ENCODE measurements at regions not wholly inside any gene's neighbourhood (a gene's known extent, or its start where the extent isn't known, plus 50 kb on each side); places are given as distances from the start of the nearest gene placed in this dataset.
"Not testable (repeated sequence)": the region's sequence is repeated elsewhere in the genome, so short reads cannot be mapped to it uniquely, and the experiment has no call there.

- ATAC-seq: no peak
Observed at GRCh38 chr2:32874931-32875330, 71.8 kb upstream of the LTBP1 start.

GRCh38 chr2:32877587-32878510 is 68.9 kb upstream of the LTBP1 start:
- ATAC-seq: no peak

GRCh38 chr2:32879943-32880342 is 66.8 kb upstream of the LTBP1 start:
- ATAC-seq: not testable (repeated sequence)

- peak; percentile 39 for ATAC-seq
Observed at GRCh38 chr2:32882816-32883810, 63.6 kb upstream of the LTBP1 start.

- no peak for ATAC-seq
Observed at GRCh38 chr2:32884346-32884745, 62.4 kb upstream of the LTBP1 start.

- ATAC-seq: not testable (repeated sequence)
Observed at GRCh38 chr2:32886397-32887055, 60.2 kb upstream of the LTBP1 start.

GRCh38 chr2:32887125-32887524 is 59.6 kb upstream of the LTBP1 start:
- no peak for ATAC-seq

- no peak for ATAC-seq
Observed at GRCh38 chr2:32894119-32894728, 52.5 kb upstream of the LTBP1 start.

GRCh38 chr2:32895424-32895823 is 51.3 kb upstream of the LTBP1 start:
- ATAC-seq: no peak
